Mucosa of gallbladder (tissue), 1 donor: ENCODE measurements at regions not wholly inside any gene's neighbourhood (a gene's known extent, or its start where the extent isn't known, plus 50 kb on each side); places are given as distances from the start of the nearest gene placed in this dataset.

Source experiments
- DNase-seq: peaks from one replicate; pipeline ENCODE4 v3.0.0-alpha.2; 2020; ENCODE audit warnings: low spot score
- donor health status: DM: no; HTN: no; CAD: no.

GRCh38 chr5:113902917-113903660, 389.6 kb downstream of the YTHDC2 start:
- DNase-seq: no peak

DNA sequence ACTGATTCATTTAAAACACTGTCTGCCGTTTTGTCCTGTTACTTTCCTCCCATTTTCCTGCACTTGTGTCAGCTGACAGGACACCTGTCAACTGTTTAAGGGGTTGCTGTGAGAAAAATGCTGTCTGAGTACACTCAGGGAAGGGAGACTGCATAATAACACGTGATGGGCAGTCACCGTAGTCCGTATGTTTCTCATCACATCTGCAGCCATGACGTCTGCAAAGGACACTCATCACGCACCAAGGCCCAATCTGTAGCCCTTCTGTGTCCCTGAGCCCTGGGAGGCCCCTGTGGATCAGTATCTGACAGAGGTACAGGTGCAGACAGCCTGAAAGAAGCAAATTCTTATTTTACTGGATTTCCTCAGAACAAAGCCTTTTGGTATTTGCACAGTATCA, 396.3 kb downstream of the YTHDC2 start:
- DNase-seq: no peak

DNA sequence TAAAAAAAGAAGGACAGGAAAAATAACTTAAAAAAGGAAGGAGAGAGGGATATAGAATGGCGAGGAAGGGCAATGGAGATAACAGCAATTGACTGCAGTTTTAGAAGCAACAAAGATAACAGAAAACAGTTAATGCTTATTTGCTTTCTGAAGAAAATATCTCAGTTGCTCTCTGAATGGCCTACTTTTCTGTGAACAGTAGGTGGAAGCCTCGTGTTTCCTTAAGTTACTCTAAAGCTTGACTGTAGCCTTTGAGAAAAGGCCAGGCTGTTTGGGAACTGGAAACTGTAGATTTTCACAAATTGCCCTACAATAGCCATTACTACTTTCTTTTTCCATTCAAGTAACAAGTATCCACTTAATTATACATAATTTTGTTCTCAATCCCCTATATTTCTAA, 404.5 kb downstream of the YTHDC2 start:
- DNase-seq: no peak

- no peak for DNase-seq
These were observed 408.8 kb downstream of the YTHDC2 start for GRCh38 chr5:113922343-113922742.

GRCh38 chr5:113935453-113935852, 422.0 kb downstream of the YTHDC2 start:
- no peak for DNase-seq

DNA sequence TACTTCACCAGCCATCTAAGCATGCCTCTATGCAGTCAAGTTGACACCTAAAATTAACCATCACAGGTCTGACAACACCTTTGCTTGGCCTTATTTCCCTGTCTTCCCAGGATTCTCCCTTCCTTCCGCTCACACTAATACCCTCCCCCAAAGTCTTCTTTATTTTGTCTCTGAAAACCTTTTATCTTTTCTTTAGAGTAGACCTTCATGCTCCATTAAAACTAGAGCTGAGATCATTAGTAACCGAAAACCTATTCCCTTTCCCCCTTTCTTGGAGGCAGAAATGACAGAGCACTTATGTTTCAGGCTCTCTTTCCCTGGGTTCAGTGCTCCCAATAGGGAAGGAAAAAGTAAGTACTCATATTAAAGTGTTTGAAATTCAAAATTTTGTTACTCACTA, 423.8 kb downstream of the YTHDC2 start:
- no peak for DNase-seq

- no peak for DNase-seq
These were observed 421.9 kb upstream of the KCNN2 start for GRCh38 chr5:113939988-113940387.

DNA sequence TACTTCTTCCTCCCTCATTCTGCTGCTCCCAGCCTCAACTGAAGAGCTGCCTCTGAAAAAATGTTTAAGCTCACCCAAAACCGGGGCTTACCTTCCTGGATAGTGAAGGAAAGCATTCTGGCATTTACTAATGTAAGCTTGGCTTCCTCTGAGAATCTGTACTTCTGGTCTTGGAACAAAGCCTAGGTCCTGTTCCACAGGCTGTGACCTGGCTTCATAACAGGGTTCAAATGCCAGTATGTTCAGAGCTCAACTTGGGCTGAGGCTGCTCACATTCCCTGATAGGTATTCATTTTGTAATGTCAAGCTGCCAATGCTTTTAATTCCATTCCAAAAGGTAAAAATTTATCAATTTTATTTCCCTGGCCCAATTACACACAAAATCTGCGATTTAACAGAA, 411.7 kb upstream of the KCNN2 start:
- DNase-seq: no peak

DNA sequence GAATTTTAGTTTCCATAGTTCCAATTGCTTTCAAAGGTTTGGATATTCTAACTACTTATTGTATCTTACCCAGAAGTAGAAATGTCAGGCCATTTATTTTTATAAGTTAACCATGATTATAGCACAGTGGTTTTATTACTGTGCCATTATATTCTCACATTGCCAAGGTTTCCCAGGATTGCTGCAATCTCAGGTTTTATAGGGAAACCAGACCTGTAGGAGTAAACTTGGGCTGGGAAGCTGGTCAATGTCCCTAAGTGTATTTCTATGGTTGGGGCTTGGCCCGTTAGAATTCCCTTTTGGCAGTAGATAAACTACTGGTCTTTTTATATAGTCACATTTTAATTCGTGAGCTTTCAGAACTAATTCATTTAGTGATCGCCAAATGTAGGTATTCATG, 396.6 kb upstream of the KCNN2 start:
- DNase-seq: no peak

DNA sequence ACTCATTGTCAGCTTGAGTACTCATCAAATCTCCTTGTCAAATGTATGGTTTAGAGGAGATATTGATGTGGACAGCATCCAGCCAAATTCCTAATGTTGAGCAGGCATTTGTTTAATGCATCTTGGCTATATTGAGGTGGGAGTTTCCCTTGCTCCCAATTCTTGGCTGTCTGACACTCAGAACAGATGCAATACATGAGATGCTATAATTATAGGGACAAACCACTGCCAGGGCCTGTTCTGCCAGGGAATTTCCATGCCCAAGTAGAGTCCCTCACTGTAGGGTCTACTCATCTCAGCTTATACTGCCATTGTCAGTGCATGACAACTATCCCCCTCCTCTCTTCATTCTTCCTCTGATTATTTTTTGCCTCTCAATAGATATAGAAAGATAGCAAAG, 392.0 kb upstream of the KCNN2 start:
- DNase-seq: no peak

- DNase-seq: no peak
These were observed 390.4 kb upstream of the KCNN2 start for GRCh38 chr5:113971454-113971853.

DNA sequence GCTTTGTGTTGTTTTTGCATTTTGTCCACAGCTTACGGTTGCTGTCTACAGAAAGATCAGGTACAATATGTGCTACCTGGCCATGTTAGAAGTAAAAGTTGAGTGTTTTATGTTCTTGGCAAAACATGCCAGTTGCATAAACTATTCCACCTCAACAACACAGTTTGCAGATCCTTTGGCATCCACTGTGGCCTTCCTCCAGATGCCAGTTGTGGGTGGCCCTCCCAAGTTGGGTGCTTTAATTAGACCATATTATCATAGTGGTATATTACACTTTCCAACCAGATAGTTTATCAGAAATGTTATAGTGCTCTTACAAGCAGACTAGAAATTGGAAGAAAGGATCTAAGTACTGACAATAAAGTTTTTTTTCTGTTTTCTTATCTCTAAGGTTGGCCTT, 386.9 kb upstream of the KCNN2 start:
- DNase-seq: no peak

DNA sequence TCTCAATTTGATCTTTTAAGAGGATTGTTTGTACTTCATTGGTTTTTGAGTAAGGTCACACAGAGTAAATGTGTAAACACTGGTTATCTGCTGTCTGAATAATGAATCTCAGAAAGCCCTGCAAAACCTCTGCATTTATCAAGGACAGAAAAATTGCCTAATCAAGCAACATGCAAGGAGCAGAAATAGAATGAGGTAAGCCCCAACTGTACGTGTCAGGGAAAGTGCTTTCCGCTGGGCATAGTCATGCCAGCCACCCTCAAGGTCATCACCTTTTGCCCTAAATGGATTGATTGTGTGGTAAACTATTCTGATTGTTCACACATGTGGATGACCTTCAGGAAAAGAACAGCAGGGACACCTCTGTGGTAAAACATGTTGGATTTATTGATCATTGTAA, 376.9 kb upstream of the KCNN2 start:
- DNase-seq: no peak

- DNase-seq: no peak
These were observed 376.4 kb upstream of the KCNN2 start for GRCh38 chr5:113985505-113985904.

DNA sequence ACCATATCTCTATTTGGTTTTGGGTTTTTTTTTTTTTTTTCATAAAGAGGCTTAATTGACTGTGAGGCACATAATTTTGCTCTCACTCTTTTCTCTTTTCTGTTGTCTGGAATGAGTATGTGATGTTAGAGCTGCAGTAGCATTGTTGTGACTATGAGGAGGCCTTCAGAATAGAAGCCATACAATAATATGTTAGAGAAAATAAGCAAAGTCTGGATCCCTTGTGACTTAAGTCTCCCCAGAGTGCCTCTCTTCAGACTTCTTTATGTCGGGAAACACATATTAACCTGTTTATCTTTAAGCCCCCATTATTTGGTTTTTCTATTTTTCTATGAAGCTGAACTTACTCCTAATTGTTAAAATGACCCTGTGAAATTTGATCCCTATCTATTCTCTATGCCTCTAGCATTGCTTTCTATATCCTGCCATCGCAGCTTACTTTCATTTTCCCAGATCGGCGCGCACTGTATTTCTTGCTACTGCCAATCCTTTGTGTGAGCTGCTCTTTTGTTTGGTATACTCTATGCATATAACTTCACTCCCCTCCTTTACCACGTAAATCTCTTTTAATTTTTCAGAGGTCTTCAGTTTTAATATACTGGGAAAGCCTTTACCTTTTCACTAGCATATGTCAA, 372.5 kb upstream of the KCNN2 start:
- DNase-seq: no peak

- no peak for DNase-seq
These were observed 372.0 kb upstream of the KCNN2 start for GRCh38 chr5:113989913-113990305.

GRCh38 chr5:114001076-114001475, 360.8 kb upstream of the KCNN2 start:
- no peak for DNase-seq

DNA sequence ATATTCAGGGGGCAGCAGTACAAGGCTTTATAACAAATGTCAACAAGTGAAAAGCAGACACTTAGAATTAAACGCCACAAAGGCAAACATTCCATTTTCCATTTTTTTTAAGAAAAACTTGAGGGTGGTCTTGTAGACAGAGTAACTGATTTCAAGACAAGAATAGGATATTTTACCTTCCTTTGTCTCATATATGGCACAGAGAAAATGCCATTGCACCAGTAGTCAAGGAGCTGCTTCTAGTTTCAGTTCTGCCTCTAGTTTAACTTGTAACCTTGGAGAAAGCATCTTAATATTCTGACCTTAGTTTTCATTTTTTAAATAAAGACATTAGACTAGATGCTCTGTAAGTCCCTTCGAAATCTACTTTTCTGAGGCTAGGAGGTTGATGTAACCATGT, 355.3 kb upstream of the KCNN2 start:
- DNase-seq: no peak

- no peak for DNase-seq
These were observed 354.2 kb upstream of the KCNN2 start for GRCh38 chr5:114007678-114008077.

GRCh38 chr5:114010362-114010761, 351.5 kb upstream of the KCNN2 start:
- no peak for DNase-seq

DNA sequence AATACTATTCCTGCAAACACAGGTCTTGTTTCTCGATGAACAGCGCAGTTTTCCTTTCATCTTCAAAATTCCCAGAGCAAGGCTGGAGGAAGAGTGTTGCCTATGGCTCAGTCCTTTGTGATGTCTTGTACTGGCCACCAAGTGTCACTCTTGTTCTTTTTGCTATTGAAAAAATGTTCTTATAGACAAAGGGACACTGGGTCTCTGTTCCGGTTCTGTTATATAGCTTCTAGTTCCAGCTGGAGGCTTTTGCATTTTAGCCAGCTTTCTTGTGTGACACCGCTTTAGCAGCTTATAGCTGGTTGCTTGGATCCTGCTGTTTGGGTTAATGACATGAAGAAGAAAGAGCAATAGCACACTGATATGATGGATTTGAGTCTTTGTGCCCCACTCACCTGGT, 343.7 kb upstream of the KCNN2 start:
- no peak for DNase-seq

GRCh38 chr5:114038756-114039155, 323.1 kb upstream of the KCNN2 start:
- DNase-seq: no peak

DNA sequence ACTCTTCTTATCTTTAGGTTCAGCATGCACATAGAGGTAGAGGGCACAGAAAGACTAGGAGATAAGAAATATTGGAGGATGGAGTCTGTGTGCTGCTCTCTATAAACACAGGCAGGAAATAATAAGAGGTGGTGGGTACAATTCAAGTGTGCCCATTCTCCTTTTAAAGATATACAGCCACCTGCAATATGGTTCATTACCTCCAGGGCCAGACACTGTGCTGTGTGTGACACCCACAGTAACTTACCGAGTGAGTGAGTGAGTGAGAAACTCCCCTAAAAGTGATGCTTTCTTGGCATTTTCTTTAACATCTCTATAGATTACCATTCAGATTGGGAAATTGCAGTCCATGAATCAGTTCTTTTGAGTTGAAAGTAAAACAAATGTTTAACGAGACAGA, 311.8 kb upstream of the KCNN2 start:
- DNase-seq: no peak

DNA sequence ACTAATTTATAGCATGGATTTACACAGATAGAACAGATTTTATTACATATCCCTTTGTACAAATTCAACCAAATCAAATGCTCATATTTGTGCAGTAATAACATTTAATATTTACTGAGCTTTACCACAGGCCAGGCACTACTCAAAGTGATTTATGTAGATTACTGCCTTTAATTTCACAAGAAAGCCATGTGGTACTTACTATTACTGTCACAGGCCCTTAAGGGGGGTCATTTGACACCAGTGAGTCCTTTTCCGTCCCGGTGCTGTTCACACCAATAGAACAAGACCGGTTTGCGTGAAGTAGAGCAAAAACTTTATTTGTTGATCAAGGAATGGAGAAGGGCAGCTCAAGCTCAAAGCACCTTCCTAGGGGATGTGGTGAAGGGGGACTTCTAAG, 308.5 kb upstream of the KCNN2 start:
- no peak for DNase-seq
